SHP77 treated with DMSO at 0.1 percent for 48 hours (cell line): ENCODE measurements at regions not wholly inside any gene's neighbourhood (a gene's known extent, or its start where the extent isn't known, plus 50 kb on each side); places are given as distances from the start of the nearest gene placed in this dataset.

Experiments used
- DNase-seq: peaks from one replicate; lab custom pipeline; 2025; lab: John Stamatoyannopoulos, UW

- DNase-seq, result no peak
Measured at GRCh38 chr9:8262625-8263622, 463.3 kb upstream of the DMAC1 start.

GRCh38 chr9:8261737-8262136 is 462.2 kb upstream of the DMAC1 start:
- no peak for DNase-seq

GRCh38 chr9:8259028-8259427 is 459.4 kb upstream of the DMAC1 start:
- no peak for DNase-seq

- DNase-seq, result no peak
Measured at GRCh38 chr9:8256880-8257279, 457.3 kb upstream of the DMAC1 start.

- no peak for DNase-seq
Measured at GRCh38 chr9:8255850-8256249, 456.3 kb upstream of the DMAC1 start.

- no peak for DNase-seq
Measured at GRCh38 chr9:8254541-8254940, 455.0 kb upstream of the DMAC1 start.

GRCh38 chr9:8252445-8252844 is 452.9 kb upstream of the DMAC1 start:
- DNase-seq, result no peak

- DNase-seq, result no peak
Measured at GRCh38 chr9:8251566-8251965, 452.0 kb upstream of the DMAC1 start.

- no peak for DNase-seq
Measured at GRCh38 chr9:8244505-8245092, 445.0 kb upstream of the DMAC1 start.

GRCh38 chr9:8241201-8241600 is 441.6 kb upstream of the DMAC1 start:
- DNase-seq, result no peak

- no peak for DNase-seq
Measured at GRCh38 chr9:8237096-8237495, 437.5 kb upstream of the DMAC1 start.

GRCh38 chr9:8235489-8235888 is 435.9 kb upstream of the DMAC1 start:
- no peak for DNase-seq

GRCh38 chr9:8234316-8234715 is 434.7 kb upstream of the DMAC1 start:
- DNase-seq, result no peak

GRCh38 chr9:8232726-8233125 is 433.1 kb upstream of the DMAC1 start:
- DNase-seq, result no peak

- DNase-seq, result no peak
Measured at GRCh38 chr9:8229226-8229625, 429.6 kb upstream of the DMAC1 start.

- no peak for DNase-seq
Measured at GRCh38 chr9:8224381-8224801, 424.8 kb upstream of the DMAC1 start.

- no peak for DNase-seq
Measured at GRCh38 chr9:8223861-8224260, 424.3 kb upstream of the DMAC1 start.

GRCh38 chr9:8221462-8221861 is 421.9 kb upstream of the DMAC1 start:
- DNase-seq, result no peak

- no peak for DNase-seq
Measured at GRCh38 chr9:8208465-8208864, 408.9 kb upstream of the DMAC1 start.

- no peak for DNase-seq
Measured at GRCh38 chr9:8207596-8207995, 408.0 kb upstream of the DMAC1 start.

GRCh38 chr9:8206720-8207119 is 407.1 kb upstream of the DMAC1 start:
- no peak for DNase-seq

GRCh38 chr9:8205576-8205975 is 406.0 kb upstream of the DMAC1 start:
- DNase-seq, result no peak

GRCh38 chr9:8189881-8190280 is 390.3 kb upstream of the DMAC1 start:
- DNase-seq, result no peak
